Activated B cell treated with CpG ODN at 0.5 μM for 24 hours (primary cell): ENCODE measurements at regions not wholly inside any gene's neighbourhood (a gene's known extent, or its start where the extent isn't known, plus 50 kb on each side); places are given as distances from the start of the nearest gene placed in this dataset.

ENCODE experiments used
- ATAC-seq: fragments of 200-7000 bp; cut with Tn5 transposase; one replicate; pipeline ENCODE4 v1.10.0; 2021; ENCODE audit warnings: low read depth, mild to moderate bottlenecking, moderate library complexity
- CTCF ChIA-PET: fragments of 350-600 bp; sonication (Branson Sonifier 250); formaldehyde crosslinking; loops from one replicate; lab custom pipeline; 2021; ENCODE audit warnings: antibody characterized with exemption; lab: Charles Lee
- POLR2A ChIA-PET: fragments of 350-600 bp; sonication (Branson Sonifier 250); formaldehyde crosslinking; loops from one replicate; lab custom pipeline; 2021; ENCODE audit warnings: antibody characterized with exemption; lab: Charles Lee
- DNase-seq: peaks from one replicate; pipeline ENCODE4 v3.0.0; 2022
- H3K27ac Mint-ChIP-seq: one replicate; pipeline ENCODE4 v1.8.0; 2020; ENCODE audit warnings: mixed read lengths
- H3K27me3 Mint-ChIP-seq: one replicate; pipeline ENCODE4 v1.8.0; 2021; ENCODE audit warnings: mixed read lengths
- H3K36me3 Mint-ChIP-seq: one replicate; pipeline ENCODE4 v1.8.0; 2021; ENCODE audit warnings: low read depth, mixed read lengths
- H3K4me1 Mint-ChIP-seq: one replicate; pipeline ENCODE4 v1.8.0; 2021; ENCODE audit warnings: mixed read lengths
- H3K4me3 Mint-ChIP-seq: one replicate; pipeline ENCODE4 v1.8.0; 2020; ENCODE audit warnings: mild to moderate bottlenecking, mixed read lengths
- H3K9me3 Mint-ChIP-seq: one replicate; pipeline ENCODE4 v1.8.0; 2020; ENCODE audit warnings: mixed read lengths
- intact Hi-C: fragments of 100-400 bp; cut with micrococcal nuclease; formaldehyde crosslinking; loops from one replicate; pipeline ENCODE4 v1.15.1; 2024
- TF ChIP-seq, protein P1 (sequence below): fragments of 200-600 bp; IDR thresholded peaks from one replicate; pipeline ENCODE4 v1.8.0; 2022; ENCODE audit warnings: antibody characterized with exemption, mild to moderate bottlenecking

DNA sequence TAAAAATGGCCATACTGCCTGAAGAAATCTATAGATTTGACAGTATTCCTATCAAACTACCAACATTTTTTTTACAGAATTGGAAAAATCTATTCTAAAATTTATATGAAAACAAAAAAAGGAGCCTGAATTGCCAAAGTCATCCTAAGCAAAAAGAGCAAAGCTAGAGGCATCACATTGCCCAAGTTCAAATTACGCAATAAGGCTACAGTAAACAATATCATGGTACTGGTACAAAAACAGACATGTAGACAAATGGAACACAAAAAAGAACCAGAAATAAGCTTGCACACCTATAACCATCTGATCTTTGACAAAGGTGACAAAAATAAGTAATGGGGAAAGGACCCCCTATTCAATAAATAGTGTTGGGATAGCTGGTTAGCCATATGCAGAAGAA, 50.2 kb upstream of the THSD7B start:
- peaks cover 6% of the 10 kb centered on the region for H3K9me3 Mint-ChIP-seq
- ChIA-PET POLR2A (no interaction called here), CTCF (no interaction called here)
- DNase-seq (no peak), ATAC-seq (no peak)
- H3K4me3 Mint-ChIP-seq = no peak overlapping the region
- H3K27ac Mint-ChIP-seq = no peak overlapping the region
- TF ChIP-seq, protein P1, sequence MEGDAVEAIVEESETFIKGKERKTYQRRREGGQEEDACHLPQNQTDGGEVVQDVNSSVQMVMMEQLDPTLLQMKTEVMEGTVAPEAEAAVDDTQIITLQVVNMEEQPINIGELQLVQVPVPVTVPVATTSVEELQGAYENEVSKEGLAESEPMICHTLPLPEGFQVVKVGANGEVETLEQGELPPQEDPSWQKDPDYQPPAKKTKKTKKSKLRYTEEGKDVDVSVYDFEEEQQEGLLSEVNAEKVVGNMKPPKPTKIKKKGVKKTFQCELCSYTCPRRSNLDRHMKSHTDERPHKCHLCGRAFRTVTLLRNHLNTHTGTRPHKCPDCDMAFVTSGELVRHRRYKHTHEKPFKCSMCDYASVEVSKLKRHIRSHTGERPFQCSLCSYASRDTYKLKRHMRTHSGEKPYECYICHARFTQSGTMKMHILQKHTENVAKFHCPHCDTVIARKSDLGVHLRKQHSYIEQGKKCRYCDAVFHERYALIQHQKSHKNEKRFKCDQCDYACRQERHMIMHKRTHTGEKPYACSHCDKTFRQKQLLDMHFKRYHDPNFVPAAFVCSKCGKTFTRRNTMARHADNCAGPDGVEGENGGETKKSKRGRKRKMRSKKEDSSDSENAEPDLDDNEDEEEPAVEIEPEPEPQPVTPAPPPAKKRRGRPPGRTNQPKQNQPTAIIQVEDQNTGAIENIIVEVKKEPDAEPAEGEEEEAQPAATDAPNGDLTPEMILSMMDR = no peak
- no peaks in the 10 kb centered on the region for H3K4me1 Mint-ChIP-seq
- intact Hi-C loops = no loop called here
- H3K27me3 Mint-ChIP-seq = peaks cover 4% of the 10 kb centered on the region
- H3K36me3 Mint-ChIP-seq = no peaks in the 10 kb centered on the region

DNA sequence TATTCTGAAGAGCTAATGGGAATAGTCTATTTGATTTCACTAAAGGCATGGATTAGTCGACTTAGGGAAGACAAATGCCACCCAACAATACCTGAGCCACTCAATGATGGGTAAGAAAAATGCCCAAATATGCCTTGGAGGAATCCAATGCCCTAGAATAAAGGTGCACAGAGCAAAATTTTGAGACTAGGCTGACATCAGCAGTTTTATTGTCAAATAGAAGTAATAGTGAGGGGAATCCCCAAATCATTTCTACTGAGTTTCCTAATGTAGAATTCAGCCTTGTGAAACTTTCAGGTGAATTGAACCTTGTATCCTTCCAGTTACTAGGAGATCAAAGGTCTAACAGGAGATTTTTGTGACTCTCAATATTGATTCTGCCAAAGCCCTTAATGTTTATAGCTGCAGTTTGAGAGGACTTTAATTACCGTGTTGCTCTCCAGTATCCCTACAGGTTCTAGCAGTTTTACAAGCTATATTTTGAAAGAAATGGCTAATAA, 50.8 kb upstream of the THSD7B start:
- H3K4me1 Mint-ChIP-seq = no peaks in the 10 kb centered on the region
- DNase-seq (no peak), ATAC-seq (no peak)
- TF ChIP-seq, protein P1 = no peak
- intact Hi-C loops = no loop called here
- no peaks in the 10 kb centered on the region for H3K36me3 Mint-ChIP-seq
- peaks cover 4% of the 10 kb centered on the region for H3K9me3 Mint-ChIP-seq
- H3K27me3 Mint-ChIP-seq = peaks cover 4% of the 10 kb centered on the region
- ChIA-PET POLR2A (no interaction called here), CTCF (no interaction called here)
- no peak overlapping the region for H3K4me3 Mint-ChIP-seq
- no peak overlapping the region for H3K27ac Mint-ChIP-seq

DNA sequence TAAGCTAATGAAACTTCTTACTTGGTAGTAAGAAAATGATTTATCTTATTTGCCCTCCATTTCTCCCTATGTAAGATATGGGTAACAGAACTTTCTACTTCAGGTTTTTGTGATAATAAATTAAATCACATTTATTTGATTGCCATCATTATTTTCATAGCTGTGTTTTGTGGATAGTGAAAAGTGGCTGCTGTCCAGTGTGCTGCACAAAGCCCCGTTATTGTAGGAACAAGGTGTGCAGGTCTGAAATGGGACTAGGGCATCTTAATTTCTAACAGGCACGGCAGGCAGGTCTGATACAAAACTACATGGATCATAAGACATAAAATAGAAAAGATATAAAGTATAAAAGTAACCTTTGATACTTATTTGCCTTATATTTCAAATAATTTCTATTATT, 51.6 kb upstream of the THSD7B start:
- Mint-ChIP-seq H3K9me3 (no peaks in the 10 kb centered on the region), H3K36me3 (no peaks in the 10 kb centered on the region), H3K27me3 (peaks cover 4% of the 10 kb centered on the region), H3K27ac (no peak overlapping the region), H3K4me3 (no peak overlapping the region), H3K4me1 (no peaks in the 10 kb centered on the region)
- ATAC-seq = no peak
- POLR2A ChIA-PET = no interaction called here
- CTCF ChIA-PET = no interaction called here
- TF ChIP-seq, protein P1 = no peak
- intact Hi-C loops = no loop called here
- no peak for DNase-seq

DNA sequence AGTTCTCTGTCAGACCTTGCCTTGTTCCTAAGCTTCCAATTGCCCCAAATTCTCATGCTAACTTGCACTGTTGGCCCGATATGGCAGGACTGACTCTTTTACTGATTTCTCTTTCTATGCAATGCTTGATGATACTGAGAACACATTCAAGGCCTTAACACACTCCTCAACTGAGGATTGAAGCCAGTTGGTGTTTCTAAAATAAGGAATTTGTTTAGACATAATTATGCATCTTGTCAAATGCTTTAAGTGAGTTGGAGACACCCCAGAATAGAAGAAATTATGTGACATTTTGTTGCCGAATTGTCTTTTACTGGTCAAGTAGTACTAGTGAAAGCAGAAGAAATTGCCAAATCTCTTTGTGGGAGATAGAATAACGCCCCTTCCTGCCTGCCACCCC, 60.0 kb upstream of the THSD7B start:
- DNase-seq (no peak), ATAC-seq (no peak)
- TF ChIP-seq, protein P1 = no peak
- CTCF ChIA-PET = no interaction called here
- no peaks in the 10 kb centered on the region for H3K4me1 Mint-ChIP-seq
- H3K27me3 Mint-ChIP-seq = no peaks in the 10 kb centered on the region
- intact Hi-C loops = no loop called here
- H3K4me3 Mint-ChIP-seq = no peak overlapping the region
- H3K9me3 Mint-ChIP-seq = peaks cover 4% of the 10 kb centered on the region
- H3K27ac Mint-ChIP-seq = no peak overlapping the region
- no peaks in the 10 kb centered on the region for H3K36me3 Mint-ChIP-seq
- POLR2A ChIA-PET = no interaction called here

DNA sequence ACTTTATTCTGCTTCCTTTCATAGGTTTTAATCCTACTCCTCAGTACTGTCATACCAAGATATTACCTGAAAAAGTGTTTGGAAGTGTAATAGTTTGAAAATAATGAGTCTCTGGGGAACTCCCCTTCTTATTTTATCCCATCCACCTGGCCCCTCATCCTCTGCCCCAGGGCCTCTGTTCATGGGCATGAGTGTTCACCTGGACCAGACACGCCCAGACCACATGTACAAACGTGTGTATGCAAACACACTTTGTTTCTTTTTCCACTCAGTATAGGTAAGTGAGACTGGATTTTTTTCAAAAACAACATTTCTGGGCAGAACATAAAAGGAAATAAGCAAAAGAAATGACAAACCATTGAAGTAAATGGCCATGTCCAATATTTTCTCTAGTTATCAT, 62.1 kb upstream of the THSD7B start:
- no peak for DNase-seq

More for the DNA sequence above, 62.1 kb upstream of the THSD7B start:
- no peak for ATAC-seq
- H3K36me3 Mint-ChIP-seq = no peaks in the 10 kb centered on the region
- no peak overlapping the region for H3K4me3 Mint-ChIP-seq
- H3K4me1 Mint-ChIP-seq = no peaks in the 10 kb centered on the region
- H3K9me3 Mint-ChIP-seq = peaks cover 4% of the 10 kb centered on the region
- intact Hi-C loops = no loop called here
- CTCF ChIA-PET = no interaction called here
- POLR2A ChIA-PET = no interaction called here
- TF ChIP-seq, protein P1 = no peak
- H3K27me3 Mint-ChIP-seq = no peaks in the 10 kb centered on the region
- H3K27ac Mint-ChIP-seq = no peak overlapping the region
